ENCODE measurements at regions not wholly inside any gene's neighbourhood (a gene's known extent, or its start where the extent isn't known, plus 50 kb on each side); places are given as distances from the start of the nearest gene placed in this dataset.

DNA sequence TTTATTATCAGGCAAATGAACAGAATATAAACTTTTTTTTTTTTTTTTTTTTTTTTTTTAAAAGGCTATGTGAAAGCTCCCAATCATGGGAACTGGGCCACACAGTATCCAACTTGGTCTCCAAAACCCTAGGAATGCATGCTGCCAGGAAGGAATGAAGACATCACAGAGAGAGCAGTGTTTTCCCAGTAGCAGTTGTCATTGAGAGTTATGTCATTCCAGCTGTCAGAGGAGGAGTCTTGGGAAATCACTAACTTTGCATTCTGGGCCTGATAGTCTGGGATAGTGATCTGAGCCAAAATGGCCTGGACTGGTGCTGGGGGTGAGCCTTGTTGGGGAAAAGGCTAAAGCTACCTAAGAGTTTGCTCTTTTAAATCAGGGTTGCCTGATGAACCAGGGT is 231.3 kb upstream of the MAP3K7 start:
- TF ChIP-seq, protein P1, sequence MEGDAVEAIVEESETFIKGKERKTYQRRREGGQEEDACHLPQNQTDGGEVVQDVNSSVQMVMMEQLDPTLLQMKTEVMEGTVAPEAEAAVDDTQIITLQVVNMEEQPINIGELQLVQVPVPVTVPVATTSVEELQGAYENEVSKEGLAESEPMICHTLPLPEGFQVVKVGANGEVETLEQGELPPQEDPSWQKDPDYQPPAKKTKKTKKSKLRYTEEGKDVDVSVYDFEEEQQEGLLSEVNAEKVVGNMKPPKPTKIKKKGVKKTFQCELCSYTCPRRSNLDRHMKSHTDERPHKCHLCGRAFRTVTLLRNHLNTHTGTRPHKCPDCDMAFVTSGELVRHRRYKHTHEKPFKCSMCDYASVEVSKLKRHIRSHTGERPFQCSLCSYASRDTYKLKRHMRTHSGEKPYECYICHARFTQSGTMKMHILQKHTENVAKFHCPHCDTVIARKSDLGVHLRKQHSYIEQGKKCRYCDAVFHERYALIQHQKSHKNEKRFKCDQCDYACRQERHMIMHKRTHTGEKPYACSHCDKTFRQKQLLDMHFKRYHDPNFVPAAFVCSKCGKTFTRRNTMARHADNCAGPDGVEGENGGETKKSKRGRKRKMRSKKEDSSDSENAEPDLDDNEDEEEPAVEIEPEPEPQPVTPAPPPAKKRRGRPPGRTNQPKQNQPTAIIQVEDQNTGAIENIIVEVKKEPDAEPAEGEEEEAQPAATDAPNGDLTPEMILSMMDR (conservative IDR thresholded peaks at IDR 0.05 in 1 of 2, IDR thresholded peaks at IDR 0.05 in 1 of 2; ENCODE audit: low read depth in 1 of 2, low read length in 2 of 2) = no peak
- no peak for TF ChIP-seq EZH2 (IDR thresholded peaks at IDR 0.05; ENCODE audit: low read length, missing control alignments)

Data from fibroblast of lung (primary cell).